ENCODE measurements at regions not wholly inside any gene's neighbourhood (a gene's known extent, or its start where the extent isn't known, plus 50 kb on each side); places are given as distances from the start of the nearest gene placed in this dataset.

DNA sequence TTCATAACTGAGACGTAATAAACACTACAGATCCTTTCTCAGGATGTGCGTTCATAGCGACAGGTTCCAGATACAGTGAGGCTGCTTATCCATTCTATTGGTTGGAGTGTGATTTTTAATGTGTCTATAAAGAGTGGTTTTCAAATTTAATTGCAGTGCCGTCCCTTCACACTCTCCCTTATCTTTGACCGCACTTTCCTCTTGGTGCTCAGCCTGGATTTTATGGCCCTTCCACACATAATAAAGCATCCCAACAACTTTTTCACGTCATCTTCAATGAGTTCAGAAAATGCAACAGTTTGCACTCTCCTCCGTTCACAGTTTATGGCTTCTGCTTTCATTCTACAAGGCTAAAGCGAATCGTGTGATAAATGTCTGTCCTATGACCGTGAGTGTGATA, 1209.9 kb downstream of the BCL11B start:
- CTCF ChIA-PET = no interaction called here
- Histone ChIP-seq H3K36me3 (ENCODE audit: control insufficient read depth in 2 of 2, insufficient read depth in 1 of 2, low read length in 2 of 2) (no peaks in the 10 kb centered on the region), H3K4me3 (ENCODE audit: low read depth, low read length) (no peak overlapping the region), H3K27ac (ENCODE audit: extremely low read depth, low read depth, low read length) (no peak overlapping the region), H3K4me1 (ENCODE audit: control insufficient read depth, insufficient read depth, low read length) (no peaks in the 10 kb centered on the region), H3K9me3 (ENCODE audit: control insufficient read depth, insufficient read depth, low read depth, low read length) (no peaks in the 10 kb centered on the region)
- TF ChIP-seq, protein P1, sequence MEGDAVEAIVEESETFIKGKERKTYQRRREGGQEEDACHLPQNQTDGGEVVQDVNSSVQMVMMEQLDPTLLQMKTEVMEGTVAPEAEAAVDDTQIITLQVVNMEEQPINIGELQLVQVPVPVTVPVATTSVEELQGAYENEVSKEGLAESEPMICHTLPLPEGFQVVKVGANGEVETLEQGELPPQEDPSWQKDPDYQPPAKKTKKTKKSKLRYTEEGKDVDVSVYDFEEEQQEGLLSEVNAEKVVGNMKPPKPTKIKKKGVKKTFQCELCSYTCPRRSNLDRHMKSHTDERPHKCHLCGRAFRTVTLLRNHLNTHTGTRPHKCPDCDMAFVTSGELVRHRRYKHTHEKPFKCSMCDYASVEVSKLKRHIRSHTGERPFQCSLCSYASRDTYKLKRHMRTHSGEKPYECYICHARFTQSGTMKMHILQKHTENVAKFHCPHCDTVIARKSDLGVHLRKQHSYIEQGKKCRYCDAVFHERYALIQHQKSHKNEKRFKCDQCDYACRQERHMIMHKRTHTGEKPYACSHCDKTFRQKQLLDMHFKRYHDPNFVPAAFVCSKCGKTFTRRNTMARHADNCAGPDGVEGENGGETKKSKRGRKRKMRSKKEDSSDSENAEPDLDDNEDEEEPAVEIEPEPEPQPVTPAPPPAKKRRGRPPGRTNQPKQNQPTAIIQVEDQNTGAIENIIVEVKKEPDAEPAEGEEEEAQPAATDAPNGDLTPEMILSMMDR (tag by site-specific recombination; IDR thresholded peaks at IDR 0.05) = no peak
- TF ChIP-seq ZNF660 (tag by site-specific recombination; IDR thresholded peaks at IDR 0.05) = no peak
- TF ChIP-seq ZNF202 (tag by site-specific recombination; IDR thresholded peaks at IDR 0.05; ENCODE audit: borderline replicate concordance) = no peak
- TF ChIP-seq, protein P2, sequence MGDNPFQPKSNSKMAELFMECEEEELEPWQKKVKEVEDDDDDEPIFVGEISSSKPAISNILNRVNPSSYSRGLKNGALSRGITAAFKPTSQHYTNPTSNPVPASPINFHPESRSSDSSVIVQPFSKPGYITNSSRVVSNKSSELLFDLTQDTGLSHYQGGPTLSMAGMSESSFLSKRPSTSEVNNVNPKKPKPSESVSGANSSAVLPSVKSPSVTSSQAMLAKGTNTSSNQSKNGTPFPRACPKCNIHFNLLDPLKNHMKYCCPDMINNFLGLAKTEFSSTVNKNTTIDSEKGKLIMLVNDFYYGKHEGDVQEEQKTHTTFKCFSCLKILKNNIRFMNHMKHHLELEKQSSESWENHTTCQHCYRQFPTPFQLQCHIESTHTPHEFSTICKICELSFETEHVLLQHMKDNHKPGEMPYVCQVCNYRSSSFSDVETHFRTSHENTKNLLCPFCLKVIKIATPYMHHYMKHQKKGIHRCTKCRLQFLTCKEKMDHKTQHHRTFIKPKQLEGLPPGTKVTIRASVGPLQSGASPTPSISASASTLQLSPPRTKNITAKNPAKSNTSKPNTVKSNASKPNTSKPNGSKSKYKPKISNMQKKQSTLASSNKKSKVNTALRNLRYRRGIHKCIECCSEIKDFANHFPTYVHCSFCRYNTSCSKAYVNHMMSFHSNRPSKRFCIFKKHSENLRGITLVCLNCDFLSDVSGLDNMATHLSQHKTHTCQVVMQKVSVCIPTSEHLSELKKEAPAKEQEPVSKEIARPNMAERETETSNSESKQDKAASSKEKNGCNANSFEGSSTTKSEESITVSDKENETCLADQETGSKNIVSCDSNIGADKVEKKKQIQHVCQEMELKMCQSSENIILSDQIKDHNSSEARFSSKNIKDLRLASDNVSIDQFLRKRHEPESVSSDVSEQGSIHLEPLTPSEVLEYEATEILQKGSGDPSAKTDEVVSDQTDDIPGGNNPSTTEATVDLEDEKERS (tag by site-specific recombination; IDR thresholded peaks at IDR 0.05) = no peak
- TF ChIP-seq KLF16 (tag by site-specific recombination; IDR thresholded peaks at IDR 0.05) = no peak
- no peak for TF ChIP-seq ZNF837 (tag by site-specific recombination; IDR thresholded peaks at IDR 0.05)
- no peak for TF ChIP-seq ZNF596 (tag by site-specific recombination; IDR thresholded peaks at IDR 0.05)
- no peak for TF ChIP-seq ZBTB8A (tag by site-specific recombination; IDR thresholded peaks at IDR 0.05)
- no peak for TF ChIP-seq ZNF37A (tag by site-specific recombination; IDR thresholded peaks at IDR 0.05)
- TF ChIP-seq ZNF768 (tag by site-specific recombination; IDR thresholded peaks at IDR 0.05) = no peak
- TF ChIP-seq ZNF830 (tag by site-specific recombination; IDR thresholded peaks at IDR 0.05; ENCODE audit: low read depth) = no peak
- no peak for TF ChIP-seq ZSCAN16 (tag by site-specific recombination; IDR thresholded peaks at IDR 0.05)
- TF ChIP-seq ZNF544 (tag by site-specific recombination; IDR thresholded peaks at IDR 0.05) = no peak
- no peak for TF ChIP-seq ZNF701 (tag by site-specific recombination; IDR thresholded peaks at IDR 0.05)
- no peak for TF ChIP-seq ZNF274 (IDR thresholded peaks at IDR 0.05; ENCODE audit: low read length)
- TF ChIP-seq ZNF274 (tag by site-specific recombination; IDR thresholded peaks at IDR 0.05; ENCODE audit: borderline replicate concordance) = no peak
- no peak for TF ChIP-seq ZNF391 (tag by site-specific recombination; IDR thresholded peaks at IDR 0.05; ENCODE audit: borderline replicate concordance, low read depth)
- POLR2A ChIA-PET = no interaction called here

- Histone ChIP-seq H3K27ac (ENCODE audit: extremely low read depth, low read depth, low read length) (no peak overlapping the region), H3K36me3 (ENCODE audit: control insufficient read depth in 2 of 2, insufficient read depth in 1 of 2, low read length in 2 of 2) (no peaks in the 10 kb centered on the region), H3K4me3 (ENCODE audit: low read depth, low read length) (no peak overlapping the region), H3K9me3 (ENCODE audit: control insufficient read depth, insufficient read depth, low read depth, low read length) (no peaks in the 10 kb centered on the region), H3K4me1 (ENCODE audit: control insufficient read depth, insufficient read depth, low read length) (no peaks in the 10 kb centered on the region)
- POLR2A ChIA-PET = no interaction called here
- CTCF ChIA-PET = no interaction called here
- no peak for TF ChIP-seq ZNF555 (tag by site-specific recombination; conservative IDR thresholded peaks at IDR 0.05)
- no peak for TF ChIP-seq BCL6B (tag by site-specific recombination; IDR thresholded peaks at IDR 0.05)
These were observed 1202.3 kb downstream of the BCL11B start for GRCh38 chr14:98069712-98070171.
